ENCODE measurements at regions not wholly inside any gene's neighbourhood (a gene's known extent, or its start where the extent isn't known, plus 50 kb on each side); places are given as distances from the start of the nearest gene placed in this dataset.

GRCh38 chr7:25777969-25778708, 373.9 kb upstream of the NFE2L3 start:
- TF ChIP-seq POLR2A (IDR thresholded peaks at IDR 0.05; ENCODE audit: low read length), result no peak
- TF ChIP-seq GATA1 (IDR thresholded peaks at IDR 0.05; ENCODE audit: low read depth, low read length), result no peak

Measured in erythroblast (primary cell).